GM23338 (cell line): ENCODE measurements at regions not wholly inside any gene's neighbourhood (a gene's known extent, or its start where the extent isn't known, plus 50 kb on each side); places are given as distances from the start of the nearest gene placed in this dataset.

Source experiments
- ATAC-seq: fragments of 200-7000 bp; cut with Tn5 transposase; 3 replicates; pipeline ENCODE4 v1.9.1; 2020
- DNase-seq: peaks from one replicate; pipeline ENCODE4 v3.0.0-alpha.2; 2015; ENCODE audit warnings: low spot score
- H2AFZ ChIP-seq: fragments of 200-600 bp; sonication (generic); 2 replicates; pipeline ENCODE4 v1.8.0; 2016; ENCODE audit warnings: antibody characterized with exemption, mild to moderate bottlenecking, moderate library complexity
- H3F3A ChIP-seq: fragments of 200-600 bp; sonication (generic); replicated peaks from 2 replicates; pipeline ENCODE4 v1.8.0; 2017; ENCODE audit warnings: antibody characterized with exemption, mixed run types, low read depth
- H3K27ac ChIP-seq: fragments of 200-600 bp; sonication (generic); 2 replicates; pipeline ENCODE4 v1.6.1; 2016; ENCODE audit warnings: low read depth
- H3K27me3 ChIP-seq: fragments of 200-600 bp; sonication (generic); 2 replicates; pipeline ENCODE4 v1.8.0; 2016; ENCODE audit warnings: mild to moderate bottlenecking, mixed run types, moderate library complexity; ENCODE audit not compliant: insufficient read depth
- H3K36me3 ChIP-seq: fragments of 200-600 bp; sonication (generic); 2 replicates; pipeline ENCODE4 v1.8.0; 2016; ENCODE audit warnings: mild to moderate bottlenecking; ENCODE audit not compliant: insufficient read depth
- H3K4me1 ChIP-seq: fragments of 200-600 bp; sonication (generic); 2 replicates; pipeline ENCODE4 v1.8.0; 2016; ENCODE audit warnings: mild to moderate bottlenecking, moderate library complexity; ENCODE audit not compliant: insufficient read depth
- H3K4me2 ChIP-seq: fragments of 200-600 bp; sonication (generic); 2 replicates; pipeline ENCODE4 v1.7.1; 2017; ENCODE audit warnings: mixed run types
- H3K4me3 ChIP-seq: fragments of 200-600 bp; sonication (generic); 2 replicates; pipeline ENCODE4 v1.6.1; 2016; ENCODE audit warnings: mixed run types
- H3K79me2 ChIP-seq: fragments of 200-600 bp; sonication (generic); replicated peaks from 2 replicates; pipeline ENCODE4 v1.8.0; 2017; ENCODE audit warnings: mild to moderate bottlenecking; ENCODE audit not compliant: insufficient read depth
- H3K9me2 ChIP-seq: fragments of 200-600 bp; sonication (generic); 2 replicates; pipeline ENCODE4 v1.8.0; 2017; ENCODE audit not compliant: insufficient read depth
- H4K20me1 ChIP-seq: fragments of 200-600 bp; sonication (generic); replicated peaks from 2 replicates; pipeline ENCODE4 v1.8.0; 2017; ENCODE audit warnings: mild to moderate bottlenecking; ENCODE audit not compliant: insufficient read depth
- H3K27ac Mint-ChIP-seq: 2 replicates; pipeline ENCODE4 v1.8.0; 2020; ENCODE audit warnings: inconsistent platforms, mild to moderate bottlenecking, moderate library complexity, mixed read lengths
- H3K27me3 Mint-ChIP-seq: 3 replicates; pipeline ENCODE4 v1.8.0; 2022; ENCODE audit warnings: low read depth, mild to moderate bottlenecking, moderate library complexity, mixed read lengths, inconsistent platforms; ENCODE audit not compliant: insufficient read depth, poor library complexity
- H3K36me3 Mint-ChIP-seq: 3 replicates; pipeline ENCODE4 v1.8.0; 2021; ENCODE audit warnings: low read depth, mild to moderate bottlenecking, inconsistent platforms, moderate library complexity, mixed read lengths
- H3K4me1 Mint-ChIP-seq: 3 replicates; pipeline ENCODE4 v1.8.0; 2020; ENCODE audit warnings: mild to moderate bottlenecking, inconsistent platforms, mixed read lengths
- H3K4me3 Mint-ChIP-seq: 3 replicates; pipeline ENCODE4 v1.8.0; 2021; ENCODE audit warnings: moderate library complexity, mild to moderate bottlenecking, inconsistent platforms, mixed read lengths
- H3K9me3 Mint-ChIP-seq: 3 replicates; pipeline ENCODE4 v1.8.0; 2020; ENCODE audit warnings: moderate library complexity, mild to moderate bottlenecking, inconsistent platforms, mixed read lengths
- CREB1 ChIP-seq: fragments of 250-450 bp; sonication (Bioruptor Pico); IDR thresholded peaks from 2 replicates; pipeline ENCODE4 v1.5.0; 2020; ENCODE audit warnings: low read depth, mild to moderate bottlenecking, moderate library complexity
- CTCF ChIP-seq, 2 experiments: fragments of 200-600 bp in 1 of 2; sonication (generic) in 1 of 2; conservative IDR thresholded peaks; 2 replicates each; pipeline versions ENCODE4 v1.5.1 to v1.6.1; 2016 to 2017; ENCODE audit warnings: antibody characterized with exemption in 2 of 2, low read depth in 2 of 2, mild to moderate bottlenecking in 2 of 2, moderate library complexity in 1 of 2
- EZH2 ChIP-seq: fragments of 200-600 bp; sonication (generic); IDR thresholded peaks from one replicate; pipeline ENCODE4 v1.8.0; 2017; ENCODE audit warnings: antibody characterized with exemption, mild to moderate bottlenecking, low read depth; ENCODE audit not compliant: unreplicated experiment
- EZH2phosphoT487 ChIP-seq: fragments of 200-600 bp; sonication (generic); IDR thresholded peaks from one replicate; pipeline ENCODE4 v1.8.1; 2018; ENCODE audit warnings: antibody characterized with exemption; ENCODE audit not compliant: unreplicated experiment
- JUNB ChIP-seq: IDR thresholded peaks from one replicate; pipeline ENCODE4 v1.6.1; 2016; ENCODE audit warnings: antibody characterized with exemption; ENCODE audit not compliant: unreplicated experiment
- NANOG ChIP-seq: IDR thresholded peaks from 2 replicates; pipeline ENCODE4 v1.6.1; 2016; ENCODE audit warnings: antibody characterized with exemption, borderline replicate concordance
- POLR2AphosphoS5 ChIP-seq: IDR thresholded peaks from 2 replicates; pipeline ENCODE4 v1.6.1; 2016; ENCODE audit warnings: antibody characterized with exemption, low read depth
- REST ChIP-seq: IDR thresholded peaks from one replicate; pipeline ENCODE4 v1.6.1; 2018; ENCODE audit warnings: antibody characterized with exemption; ENCODE audit not compliant: unreplicated experiment
- STAT1 ChIP-seq: IDR thresholded peaks from one replicate; pipeline ENCODE4 v1.6.1; 2016; ENCODE audit warnings: antibody characterized with exemption; ENCODE audit not compliant: unreplicated experiment
- ZNF114 ChIP-seq: fragments of 250-450 bp; sonication (Bioruptor Pico); IDR thresholded peaks from 2 replicates; pipeline ENCODE4 v1.5.0; 2020; ENCODE audit warnings: mild to moderate bottlenecking, moderate library complexity
- ZNF331 ChIP-seq: fragments of 250-450 bp; sonication (Bioruptor Pico); IDR thresholded peaks from 2 replicates; pipeline ENCODE4 v1.5.0; 2020; ENCODE audit warnings: low read depth, mild to moderate bottlenecking, moderate library complexity
- ZNF462 ChIP-seq: fragments of 250-450 bp; sonication (Bioruptor Pico); IDR thresholded peaks from 2 replicates; pipeline ENCODE4 v1.5.0; 2020; ENCODE audit warnings: mild to moderate bottlenecking, moderate library complexity

- TF ChIP-seq EZH2phosphoT487 (no peak), NANOG (no peak), POLR2AphosphoS5 (no peak), STAT1 (no peak), CREB1 (CRISPR knock-in tag) (no peak)
These were observed 224.3 kb upstream of the ROBO2 start (continued) for GRCh38 chr3:76815561-76815960.

- Histone ChIP-seq H3K36me3 (no peaks in the 10 kb centered on the region), H3K9me2 (no peaks in the 10 kb centered on the region), H4K20me1 (no peaks in the 10 kb centered on the region), H2AFZ (no peak overlapping the region), H3F3A (no peaks in the 10 kb centered on the region), H3K4me3 (no peak overlapping the region), H3K27me3 (no peaks in the 10 kb centered on the region), H3K4me1 (0 out of 2 replicates have a peak, but pooled peaks cover 9% of the 10 kb centered on the region), H3K79me2 (no peaks in the 10 kb centered on the region), H3K4me2 (no peak overlapping the region), H3K27ac (no peak overlapping the region)
- H3K4me1 Mint-ChIP-seq, result peaks cover 11% of the 10 kb centered on the region; the same call in 2 of the 3 replicates
- peaks cover 2% of the 10 kb centered on the region for H3K27me3 Mint-ChIP-seq
- H3K36me3 Mint-ChIP-seq, result no peaks in the 10 kb centered on the region
- no peak for DNase-seq
- ATAC-seq, result no peak
- no peak overlapping the region for H3K27ac Mint-ChIP-seq
- H3K4me3 Mint-ChIP-seq, result no peak overlapping the region
- no peak for TF ChIP-seq REST
- no peak for TF ChIP-seq POLR2AphosphoS5
- no peak for TF ChIP-seq EZH2phosphoT487
- no peak for TF ChIP-seq ZNF331 (CRISPR knock-in tag)
- no peak for TF ChIP-seq JUNB
- TF ChIP-seq CTCF (conservative IDR thresholded peaks at IDR 0.05; ENCODE audit: low read depth in 2 of 2), result no peak
- TF ChIP-seq NANOG, result no peak
- no peak for TF ChIP-seq EZH2
- no peak for TF ChIP-seq ZNF114 (CRISPR knock-in tag)
- no peak for TF ChIP-seq STAT1
- TF ChIP-seq ZNF462, result no peak
- no peak for TF ChIP-seq CREB1 (CRISPR knock-in tag)
- no peaks in the 10 kb centered on the region for H3K9me3 Mint-ChIP-seq
These were observed 219.4 kb upstream of the ROBO2 start for GRCh38 chr3:76820481-76820880.
